H1 (cell line): ENCODE measurements at regions not wholly inside any gene's neighbourhood (a gene's known extent, or its start where the extent isn't known, plus 50 kb on each side); places are given as distances from the start of the nearest gene placed in this dataset.

Source experiments
- CTCF ChIA-PET: fragments of 300-600 bp; sonication (Branson Sonifier 250); formaldehyde crosslinking; loops from one replicate; lab custom pipeline; 2021; ENCODE audit not compliant: partially characterized antibody; lab: Charles Lee
- POLR2A ChIA-PET: fragments of 300-600 bp; sonication (Branson Sonifier 250); formaldehyde crosslinking; loops from one replicate; lab custom pipeline; 2021; ENCODE audit warnings: inconsistent platforms; ENCODE audit not compliant: partially characterized antibody; lab: Charles Lee
- DNase-seq, 2 experiments: peaks; one replicate each; pipeline versions ENCODE4 v3.0.0 to v3.0.0-alpha.2; 2010 to 2022; ENCODE audit warnings: low spot score in 2 of 2, low read depth in 1 of 2, mixed read lengths in 1 of 2
- FAIRE-seq: peaks from 2 replicates; lab custom pipeline; 2011; peaks lifted over from hg19 to GRCh38; lab: Jason Lieb, UNC
- H2AFZ ChIP-seq: 2 replicates; pipeline ENCODE4 v1.8.1; 2012; ENCODE audit warnings: low read length, inconsistent platforms
- H2AK5ac ChIP-seq: 2 replicates; pipeline ENCODE4 v1.6.1; 2013; ENCODE audit warnings: low read depth, low read length
- H2BK120ac ChIP-seq: replicated peaks from 2 replicates; pipeline ENCODE3; 2013; ENCODE audit warnings: low read depth, low read length, inconsistent platforms
- H2BK12ac ChIP-seq: 2 replicates; pipeline ENCODE4 v1.6.1; 2013; ENCODE audit warnings: low read depth, low read length
- H2BK15ac ChIP-seq: 2 replicates; pipeline ENCODE4 v1.6.1; 2013; ENCODE audit warnings: low read length
- H2BK20ac ChIP-seq: 2 replicates; pipeline ENCODE4 v1.6.1; 2013; ENCODE audit warnings: low read length
- H2BK5ac ChIP-seq: 2 replicates; pipeline ENCODE4 v1.6.1; 2013; ENCODE audit warnings: low read depth, low read length
- H3K14ac ChIP-seq: 2 replicates; pipeline ENCODE4 v1.6.1; 2013; ENCODE audit warnings: inconsistent platforms; ENCODE audit not compliant: insufficient read length
- H3K18ac ChIP-seq: 2 replicates; pipeline ENCODE4 v1.6.1; 2013; ENCODE audit warnings: low read length; ENCODE audit errors: extremely low read depth
- H3K23ac ChIP-seq: 2 replicates; pipeline ENCODE4 v1.6.1; 2013; ENCODE audit warnings: inconsistent platforms; ENCODE audit not compliant: insufficient read length
- H3K23me2 ChIP-seq: 2 replicates; pipeline ENCODE4 v1.6.1; 2013; ENCODE audit warnings: low read depth, low read length
- H3K27ac ChIP-seq: 2 replicates; pipeline ENCODE4 v1.6.1; 2011; ENCODE audit warnings: low read depth, low read length, inconsistent platforms
- H3K27me3 ChIP-seq, 4 experiments: replicated peaks in 1 of 4; 1 replicate in 1 of 4; 2 replicates in 3 of 4; pipeline versions ENCODE4 v1.6.1 to v1.8.1; 2011 to 2013; ENCODE audit warnings: low read length in 3 of 4, mild to moderate bottlenecking in 3 of 4, inconsistent platforms in 2 of 4, mixed read lengths in 2 of 4, moderate library complexity in 1 of 4; ENCODE audit not compliant: control insufficient read depth in 3 of 4, insufficient read depth in 3 of 4; ENCODE audit errors: extremely low read depth in 1 of 4
- H3K36me3 ChIP-seq, 4 experiments: 2 replicates each; pipeline versions ENCODE4 v1.6.1 to v1.8.1; 2011 to 2013; ENCODE audit warnings: mild to moderate bottlenecking in 4 of 4, low read length in 3 of 4, moderate library complexity in 2 of 4, control low read depth in 1 of 4, inconsistent platforms in 1 of 4; ENCODE audit not compliant: insufficient read depth in 4 of 4, control insufficient read depth in 2 of 4
- H3K4ac ChIP-seq: replicated peaks from 2 replicates; pipeline ENCODE3; 2013; ENCODE audit warnings: low read length, low read depth, mixed read lengths, inconsistent platforms; ENCODE audit not compliant: insufficient read length
- H3K4me1 ChIP-seq, 4 experiments: replicated peaks in 1 of 4; 1 replicate in 1 of 4; 2 replicates in 3 of 4; pipeline versions ENCODE4 v1.6.1 to v1.8.1; 2011 to 2013; ENCODE audit warnings: low read length in 3 of 4, inconsistent platforms in 2 of 4, mixed read lengths in 1 of 4; ENCODE audit not compliant: insufficient read depth in 4 of 4, control insufficient read depth in 3 of 4
- H3K4me2 ChIP-seq, 2 experiments: 2 replicates each; pipeline versions ENCODE4 v1.6.1 to v1.8.1; 2011 to 2013; ENCODE audit warnings: low read depth in 2 of 2, low read length in 2 of 2, control low read depth in 1 of 2, inconsistent platforms in 1 of 2, mild to moderate bottlenecking in 1 of 2; ENCODE audit not compliant: insufficient read depth in 1 of 2
- H3K4me3 ChIP-seq, 4 experiments: fragments of 200-600, 300-600 bp in 1 of 4; sonication (generic), shearing (Covaris generic), sonication (Bioruptor Twin) in 1 of 4; 2 replicates each; pipeline versions ENCODE4 v1.5.1 to v1.8.1; 2011 to 2016; ENCODE audit warnings: low read length in 4 of 4, low read depth in 3 of 4, control low read depth in 2 of 4, inconsistent platforms in 2 of 4, mild to moderate bottlenecking in 2 of 4, mixed read lengths in 1 of 4, moderate library complexity in 1 of 4; ENCODE audit not compliant: insufficient read depth in 2 of 4; ENCODE audit errors: extremely low read depth in 1 of 4
- H3K56ac ChIP-seq: replicated peaks from 2 replicates; pipeline ENCODE3; 2013; ENCODE audit warnings: low read depth, mild to moderate bottlenecking, mixed read lengths, low read length, inconsistent platforms; ENCODE audit not compliant: insufficient read length
- H3K79me1 ChIP-seq: 2 replicates; pipeline ENCODE4 v1.6.1; 2013; ENCODE audit warnings: low read depth, low read length, control low read depth
- H3K79me2 ChIP-seq, 2 experiments: 2 replicates each; pipeline versions ENCODE4 v1.6.1 to v1.8.1; 2012 to 2013; ENCODE audit warnings: low read length in 2 of 2, mild to moderate bottlenecking in 2 of 2, inconsistent platforms in 1 of 2; ENCODE audit not compliant: insufficient read depth in 2 of 2, control insufficient read depth in 1 of 2
- H3K9ac ChIP-seq, 4 experiments: replicated peaks in 1 of 4; 1 replicate in 1 of 4; 2 replicates in 3 of 4; pipeline versions ENCODE4 v1.6.1 to v1.8.1; 2011 to 2013; ENCODE audit warnings: low read depth in 3 of 4, low read length in 3 of 4, control low read depth in 2 of 4, mild to moderate bottlenecking in 2 of 4, moderate library complexity in 2 of 4, inconsistent platforms in 1 of 4; ENCODE audit errors: extremely low read depth in 1 of 4
- H3K9me3 ChIP-seq, 2 experiments: 2 replicates each; pipeline versions ENCODE4 v1.6.1 to v1.8.1; 2012 to 2013; ENCODE audit warnings: mild to moderate bottlenecking in 2 of 2, moderate library complexity in 2 of 2, control low read depth in 1 of 2, inconsistent platforms in 1 of 2, low read depth in 1 of 2, low read length in 1 of 2, mixed read lengths in 1 of 2; ENCODE audit not compliant: insufficient read depth in 2 of 2
- H4K20me1 ChIP-seq, 2 experiments: replicated peaks in 1 of 2; 2 replicates each; pipeline versions ENCODE3 to v1.8.1; 2011 to 2013; ENCODE audit warnings: inconsistent platforms in 2 of 2, low read length in 2 of 2, mild to moderate bottlenecking in 1 of 2; ENCODE audit not compliant: insufficient read depth in 2 of 2, control insufficient read depth in 1 of 2
- H4K5ac ChIP-seq: 2 replicates; pipeline ENCODE4 v1.6.1; 2013; ENCODE audit warnings: low read length, low read depth, mixed read lengths, inconsistent platforms; ENCODE audit not compliant: insufficient read length
- H4K8ac ChIP-seq: 2 replicates; pipeline ENCODE4 v1.8.0; 2013; ENCODE audit warnings: mild to moderate bottlenecking, moderate library complexity, low read length, inconsistent platforms; ENCODE audit not compliant: insufficient read depth; ENCODE audit errors: extremely low read depth
- H4K91ac ChIP-seq: replicated peaks from 2 replicates; pipeline ENCODE3; 2013; ENCODE audit warnings: low read length, mixed read lengths, inconsistent platforms; ENCODE audit not compliant: insufficient read length
- ATF3 ChIP-seq: IDR thresholded peaks from 2 replicates; pipeline ENCODE4 v1.6.1; 2011; ENCODE audit warnings: low read depth, mild to moderate bottlenecking, low read length; ENCODE audit not compliant: insufficient read depth
- BRCA1 ChIP-seq: IDR thresholded peaks from 2 replicates; pipeline ENCODE4 v1.6.1; 2012; ENCODE audit warnings: low read depth, low read length, improper control_type of control experiment
- CBX8 ChIP-seq: fragments of 300-800, 300-1000 bp; sonication (generic); IDR thresholded peaks from 2 replicates; pipeline ENCODE4 v1.7.1; 2016; ENCODE audit warnings: low read depth, low read length, borderline replicate concordance
- EGR1 ChIP-seq: IDR thresholded peaks from 2 replicates; pipeline ENCODE4 v1.6.1; 2011; ENCODE audit warnings: low read depth, low read length, borderline replicate concordance
- EZH2 ChIP-seq: fragments of 200-600 bp; sonication (generic); IDR thresholded peaks from 2 replicates; pipeline ENCODE4 v1.7.1; 2012; ENCODE audit warnings: low read depth, mild to moderate bottlenecking, moderate library complexity, low read length, inconsistent platforms; ENCODE audit not compliant: severe bottlenecking
- MAX ChIP-seq: IDR thresholded peaks from 2 replicates; pipeline ENCODE4 v1.6.1; 2012; ENCODE audit warnings: inconsistent platforms
- RFX5 ChIP-seq: IDR thresholded peaks from 2 replicates; pipeline ENCODE4 v1.6.1; 2011; ENCODE audit warnings: low read depth, low read length, improper control_type of control experiment, borderline replicate concordance
- WGBS, 2 experiments: shearing (Covaris generic) in 1 of 2; methylation state at CpG; one replicate each; pipeline versions ENCODE4 v1.1.6 to v1.1.7; 2013 to 2015; ENCODE audit warnings: low lambda C conversion rate in 2 of 2, mixed read lengths in 2 of 2, inconsistent platforms in 1 of 2, low coverage in 1 of 2, missing lambda C conversion rate in 1 of 2; ENCODE audit not compliant: insufficient replicate concordance in 2 of 2, insufficient coverage in 1 of 2, insufficient read length in 1 of 2; ENCODE audit errors: extremely low coverage in 1 of 2, missing lambda C conversion rate in 1 of 2; 5-methylcytosine and 5-hydroxymethylcytosine counted together
- TF ChIP-seq, protein P1 (sequence below): IDR thresholded peaks from 2 replicates; pipeline ENCODE4 v1.6.1; 2012; ENCODE audit warnings: low read length, inconsistent platforms

GRCh38 chr2:21895200-21895599 is 771.4 kb downstream of the TDRD15 start:
- no peaks in the 10 kb centered on the region for H4K20me1 ChIP-seq
- H3K4me2 ChIP-seq: no peak overlapping the region
- FAIRE-seq (no peak), DNase-seq (no peak)
- H3K9ac ChIP-seq: no peak overlapping the region
- H2BK120ac ChIP-seq: no peak overlapping the region
- POLR2A ChIA-PET: no interaction called here
- H3K23ac ChIP-seq: no peak overlapping the region
- no peaks in the 10 kb centered on the region for H3K79me2 ChIP-seq
- WGBS, 2 experiments: 97% methylated on average over 5 of the region's 5 CpGs; no CpG with 5 or more reads in 1 of the 2 experiments
- H3K18ac ChIP-seq: no peak overlapping the region
- no peak overlapping the region for H3K4ac ChIP-seq
- H2BK20ac ChIP-seq: no peak overlapping the region
- H3K56ac ChIP-seq: no peak overlapping the region
- H3K9me3 ChIP-seq: no peaks in the 10 kb centered on the region
- H3K79me1 ChIP-seq: no peaks in the 10 kb centered on the region
- no peak overlapping the region for H2BK5ac ChIP-seq
- H3K27me3 ChIP-seq: no peaks in the 10 kb centered on the region
- no peaks in the 10 kb centered on the region for H3K4me1 ChIP-seq
- CTCF ChIA-PET: no interaction called here
- no peak overlapping the region for H4K5ac ChIP-seq
- no peak overlapping the region for H3K4me3 ChIP-seq
- H4K8ac ChIP-seq: no peak overlapping the region
- H2AFZ ChIP-seq: no peak overlapping the region
- H4K91ac ChIP-seq: no peak overlapping the region
- H2BK12ac ChIP-seq: no peak overlapping the region
- no peaks in the 10 kb centered on the region for H3K23me2 ChIP-seq
- no peak overlapping the region for H2AK5ac ChIP-seq
- H3K36me3 ChIP-seq: no peaks in the 10 kb centered on the region
- no peak for TF ChIP-seq BRCA1
- TF ChIP-seq RFX5: no peak
- TF ChIP-seq EZH2: no peak
- TF ChIP-seq, protein P1, sequence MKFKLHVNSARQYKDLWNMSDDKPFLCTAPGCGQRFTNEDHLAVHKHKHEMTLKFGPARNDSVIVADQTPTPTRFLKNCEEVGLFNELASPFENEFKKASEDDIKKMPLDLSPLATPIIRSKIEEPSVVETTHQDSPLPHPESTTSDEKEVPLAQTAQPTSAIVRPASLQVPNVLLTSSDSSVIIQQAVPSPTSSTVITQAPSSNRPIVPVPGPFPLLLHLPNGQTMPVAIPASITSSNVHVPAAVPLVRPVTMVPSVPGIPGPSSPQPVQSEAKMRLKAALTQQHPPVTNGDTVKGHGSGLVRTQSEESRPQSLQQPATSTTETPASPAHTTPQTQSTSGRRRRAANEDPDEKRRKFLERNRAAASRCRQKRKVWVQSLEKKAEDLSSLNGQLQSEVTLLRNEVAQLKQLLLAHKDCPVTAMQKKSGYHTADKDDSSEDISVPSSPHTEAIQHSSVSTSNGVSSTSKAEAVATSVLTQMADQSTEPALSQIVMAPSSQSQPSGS: no peak
- TF ChIP-seq ATF3: no peak
- no peak for TF ChIP-seq CBX8
- TF ChIP-seq MAX: no peak
- no peak for TF ChIP-seq EGR1
- TF ChIP-seq, all 59 proteins: peak for 0
- Histone ChIP-seq H3K27ac (no peak overlapping the region), H2BK15ac (no peak overlapping the region), H3K14ac (no peak overlapping the region)
